Keratinocyte (primary cell): ENCODE measurements at regions not wholly inside any gene's neighbourhood (a gene's known extent, or its start where the extent isn't known, plus 50 kb on each side); places are given as distances from the start of the nearest gene placed in this dataset.

Source experiments
- DNase-seq: peaks from one replicate; pipeline ENCODE4 v3.0.0-alpha.2; 2011; ENCODE audit warnings: low read depth, missing footprints, low spot score
- FAIRE-seq: peaks from 2 replicates; lab custom pipeline; 2011; peaks lifted over from hg19 to GRCh38; lab: Jason Lieb, UNC
- H2AFZ ChIP-seq: 2 replicates; pipeline ENCODE4 v1.6.0; 2012; ENCODE audit warnings: low read length, control low read depth, inconsistent platforms; ENCODE audit not compliant: control insufficient read depth
- H3K27ac ChIP-seq: 2 replicates; pipeline ENCODE4 v1.5.1; 2011; ENCODE audit warnings: low read length; ENCODE audit not compliant: control insufficient read depth, insufficient read depth
- H3K27me3 ChIP-seq: 3 replicates; pipeline ENCODE4 v1.6.0; 2011; ENCODE audit warnings: low read length; ENCODE audit not compliant: control insufficient read depth, insufficient read depth; ENCODE audit errors: extremely low read depth
- H3K36me3 ChIP-seq, 2 experiments: 2 replicates in 1 of 2; 3 replicates in 1 of 2; pipeline ENCODE4 v1.5.1; 2011; ENCODE audit warnings: low read length in 2 of 2, mild to moderate bottlenecking in 1 of 2; ENCODE audit not compliant: control insufficient read depth in 2 of 2, insufficient read depth in 2 of 2; ENCODE audit errors: extremely low read depth in 1 of 2
- H3K4me1 ChIP-seq: 3 replicates; pipeline ENCODE4 v1.5.1; 2011; ENCODE audit warnings: low read length; ENCODE audit not compliant: control insufficient read depth, insufficient read depth; ENCODE audit errors: extremely low read depth
- H3K4me2 ChIP-seq: 3 replicates; pipeline ENCODE4 v1.6.0; 2011; ENCODE audit warnings: low read depth, low read length; ENCODE audit not compliant: control insufficient read depth, insufficient read depth; ENCODE audit errors: extremely low read depth
- H3K4me3 ChIP-seq, 3 experiments: fragments of 200-600 bp in 1 of 3; sonication (generic) in 1 of 3; 2 replicates in 2 of 3; 3 replicates in 1 of 3; pipeline ENCODE4 v1.5.1; 2011 to 2016; ENCODE audit warnings: low read length in 3 of 3, mild to moderate bottlenecking in 3 of 3, control low read depth in 2 of 3, inconsistent platforms in 1 of 3, low read depth in 1 of 3, mixed read lengths in 1 of 3, mixed run types in 1 of 3, moderate library complexity in 1 of 3; ENCODE audit not compliant: control insufficient read depth in 2 of 3, insufficient read depth in 2 of 3; ENCODE audit errors: extremely low read depth in 1 of 3
- H3K79me2 ChIP-seq: 2 replicates; pipeline ENCODE4 v1.6.0; 2012; ENCODE audit warnings: low read length; ENCODE audit not compliant: control insufficient read depth, insufficient read depth
- H3K9ac ChIP-seq: 3 replicates; pipeline ENCODE4 v1.6.0; 2011; ENCODE audit warnings: low read length; ENCODE audit not compliant: control insufficient read depth, insufficient read depth; ENCODE audit errors: extremely low read depth
- H3K9me1 ChIP-seq: 3 replicates; pipeline ENCODE4 v1.6.0; 2011; ENCODE audit warnings: low read length; ENCODE audit not compliant: control insufficient read depth, insufficient read depth; ENCODE audit errors: extremely low read depth
- H3K9me3 ChIP-seq: 2 replicates; pipeline ENCODE4 v1.5.1; 2012; ENCODE audit warnings: low read depth, low read length; ENCODE audit not compliant: control insufficient read depth
- H4K20me1 ChIP-seq: 3 replicates; pipeline ENCODE4 v1.6.0; 2011; ENCODE audit warnings: low read length; ENCODE audit not compliant: control insufficient read depth, insufficient read depth; ENCODE audit errors: extremely low read depth
- EZH2 ChIP-seq: IDR thresholded peaks from one replicate; pipeline ENCODE4 v1.6.1; 2012; ENCODE audit warnings: inconsistent platforms, mild to moderate bottlenecking, low read length, moderate library complexity
- dilution Hi-C: fragments of 300-500 bp; cut with MboI; formaldehyde crosslinking; loops from one replicate; pipeline ENCODE4 v1.7.0; 2020; ENCODE audit warnings: low sequenced_read_pairs; ENCODE audit not compliant: extremely low pct_ligation_motif_present
- TF ChIP-seq, protein P1 (sequence below), 3 experiments: IDR thresholded peaks in 1 of 3; conservative IDR thresholded peaks in 1 of 3; optimal IDR thresholded peaks in 1 of 3; 2 replicates in 2 of 3; 3 replicates in 1 of 3; pipeline versions ENCODE3 to v1.5.1; 2011; ENCODE audit warnings: low read length in 3 of 3, mild to moderate bottlenecking in 3 of 3, moderate library complexity in 2 of 3, control low read depth in 1 of 3, inconsistent platforms in 1 of 3; ENCODE audit not compliant: insufficient read depth in 2 of 3; ENCODE audit errors: extremely low read depth in 1 of 3

DNA sequence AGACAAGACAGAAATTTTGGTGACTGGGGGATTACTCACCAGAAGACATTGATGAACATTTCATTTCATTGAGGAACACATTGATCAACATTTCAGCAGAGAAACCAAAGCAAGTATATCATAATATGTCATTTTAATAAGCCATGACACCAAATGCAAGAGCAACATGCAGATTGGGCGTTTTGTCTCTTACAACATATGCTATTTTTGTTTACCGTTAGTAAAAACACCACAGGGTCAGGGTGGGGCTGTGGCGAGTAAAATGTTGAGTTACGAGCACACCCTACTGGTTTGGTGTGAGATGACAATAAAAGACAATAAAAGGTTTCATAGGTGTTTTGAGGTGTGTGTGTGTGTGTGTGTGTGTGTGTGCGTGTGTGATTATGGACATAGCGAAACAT is 294.5 kb downstream of the PDGFC start:
- H3K9me1 ChIP-seq: no peaks in the 10 kb centered on the region
- H3K36me3 ChIP-seq: no peaks in the 10 kb centered on the region
- no peaks in the 10 kb centered on the region for H3K79me2 ChIP-seq
- dilution Hi-C loops: no loop called here
- H3K27ac ChIP-seq: no peak overlapping the region
- no peaks in the 10 kb centered on the region for H3K9me3 ChIP-seq
- no peak for TF ChIP-seq EZH2
- TF ChIP-seq, protein P1, sequence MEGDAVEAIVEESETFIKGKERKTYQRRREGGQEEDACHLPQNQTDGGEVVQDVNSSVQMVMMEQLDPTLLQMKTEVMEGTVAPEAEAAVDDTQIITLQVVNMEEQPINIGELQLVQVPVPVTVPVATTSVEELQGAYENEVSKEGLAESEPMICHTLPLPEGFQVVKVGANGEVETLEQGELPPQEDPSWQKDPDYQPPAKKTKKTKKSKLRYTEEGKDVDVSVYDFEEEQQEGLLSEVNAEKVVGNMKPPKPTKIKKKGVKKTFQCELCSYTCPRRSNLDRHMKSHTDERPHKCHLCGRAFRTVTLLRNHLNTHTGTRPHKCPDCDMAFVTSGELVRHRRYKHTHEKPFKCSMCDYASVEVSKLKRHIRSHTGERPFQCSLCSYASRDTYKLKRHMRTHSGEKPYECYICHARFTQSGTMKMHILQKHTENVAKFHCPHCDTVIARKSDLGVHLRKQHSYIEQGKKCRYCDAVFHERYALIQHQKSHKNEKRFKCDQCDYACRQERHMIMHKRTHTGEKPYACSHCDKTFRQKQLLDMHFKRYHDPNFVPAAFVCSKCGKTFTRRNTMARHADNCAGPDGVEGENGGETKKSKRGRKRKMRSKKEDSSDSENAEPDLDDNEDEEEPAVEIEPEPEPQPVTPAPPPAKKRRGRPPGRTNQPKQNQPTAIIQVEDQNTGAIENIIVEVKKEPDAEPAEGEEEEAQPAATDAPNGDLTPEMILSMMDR (optimal IDR thresholded peaks at IDR 0.05 in 1 of 3, IDR thresholded peaks at IDR 0.05 in 1 of 3, conservative IDR thresholded peaks at IDR 0.05 in 1 of 3; ENCODE audit: extremely low read depth in 1 of 3, insufficient read depth in 2 of 3, low read length in 3 of 3): no peak
- H2AFZ ChIP-seq: no peak overlapping the region
- H4K20me1 ChIP-seq: no peaks in the 10 kb centered on the region
- no peaks in the 10 kb centered on the region for H3K27me3 ChIP-seq
- FAIRE-seq: no peak
- no peak for DNase-seq
- H3K4me3 ChIP-seq: no peak overlapping the region
- no peak overlapping the region for H3K9ac ChIP-seq
- H3K4me1 ChIP-seq: no peaks in the 10 kb centered on the region
- no peak overlapping the region for H3K4me2 ChIP-seq

DNA sequence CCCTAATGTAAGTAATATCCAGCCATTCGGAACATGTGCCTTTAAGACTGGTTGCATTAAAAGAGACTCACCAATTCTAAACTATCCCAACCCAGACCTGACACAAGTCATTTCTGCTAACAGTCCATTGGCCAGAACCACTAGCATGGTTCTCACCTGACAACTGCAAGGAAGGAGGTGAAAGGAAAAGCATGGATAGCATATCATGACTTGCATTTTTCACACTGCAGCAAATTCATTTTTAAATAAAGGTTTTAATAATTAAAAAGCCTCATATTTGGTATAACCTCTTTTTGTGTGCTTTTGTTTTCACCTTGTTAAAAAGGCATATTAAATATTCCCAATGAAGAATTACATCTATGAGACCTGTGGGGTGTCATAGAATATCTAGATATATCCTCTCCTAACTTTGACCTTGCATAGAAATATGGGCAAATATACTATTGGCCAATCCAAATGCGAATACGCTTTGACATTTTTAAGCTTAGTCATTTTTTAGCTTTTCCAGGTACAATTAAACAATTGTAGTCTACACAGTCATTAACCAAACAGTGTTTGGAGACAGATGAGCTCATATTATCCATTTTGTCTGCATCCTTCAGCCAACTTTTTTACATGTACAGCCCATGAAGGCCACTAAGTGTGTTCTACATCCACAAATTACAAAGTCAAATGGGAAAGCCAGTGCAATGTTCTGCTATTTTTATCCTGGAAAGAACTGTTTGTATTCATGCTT is 295.3 kb downstream of the PDGFC start:
- FAIRE-seq (no peak), DNase-seq (no peak)
- H3K9ac ChIP-seq: no peak overlapping the region
- H3K4me2 ChIP-seq: no peak overlapping the region
- no peaks in the 10 kb centered on the region for H3K4me1 ChIP-seq
- dilution Hi-C loops: no loop called here
- no peaks in the 10 kb centered on the region for H3K27me3 ChIP-seq
- H2AFZ ChIP-seq: no peak overlapping the region
- no peak for TF ChIP-seq EZH2
- H3K36me3 ChIP-seq: no peaks in the 10 kb centered on the region
- H3K9me3 ChIP-seq: no peaks in the 10 kb centered on the region
- H3K27ac ChIP-seq: no peak overlapping the region
- H3K79me2 ChIP-seq: no peaks in the 10 kb centered on the region
- no peaks in the 10 kb centered on the region for H3K9me1 ChIP-seq
- H4K20me1 ChIP-seq: no peaks in the 10 kb centered on the region
- no peak overlapping the region for H3K4me3 ChIP-seq

DNA sequence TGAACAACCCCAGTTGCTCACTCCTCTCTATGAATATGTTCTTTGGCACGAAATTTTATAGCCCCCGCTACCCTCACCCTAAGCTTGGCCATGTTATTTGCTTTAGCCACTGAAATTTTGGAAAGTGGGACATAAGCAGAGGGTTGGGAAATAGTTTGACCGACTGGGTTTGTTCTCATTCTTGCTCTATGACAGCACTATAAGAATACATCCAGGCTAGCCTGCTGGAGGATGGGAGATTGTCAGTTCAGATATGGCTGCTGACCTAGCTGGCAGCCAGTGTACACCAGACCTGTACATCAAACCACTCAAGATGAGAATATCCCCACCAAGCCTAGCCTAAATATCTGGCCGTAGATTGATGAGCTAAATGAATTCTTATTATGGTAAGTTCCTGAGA is 298.1 kb downstream of the PDGFC start:
- Histone ChIP-seq H3K27ac (no peak overlapping the region), H3K4me3 (no peak overlapping the region)

More for the DNA sequence above, 298.1 kb downstream of the PDGFC start:
- Histone ChIP-seq H4K20me1 (no peaks in the 10 kb centered on the region), H3K36me3 (no peaks in the 10 kb centered on the region), H3K9me3 (no peaks in the 10 kb centered on the region), H3K27me3 (no peaks in the 10 kb centered on the region), H3K9me1 (no peaks in the 10 kb centered on the region), H3K79me2 (no peaks in the 10 kb centered on the region), H2AFZ (no peak overlapping the region), H3K4me2 (peak overlapping the region; percentile 33), H3K9ac (no peak overlapping the region), H3K4me1 (no peaks in the 10 kb centered on the region)
- DNase-seq (no peak), FAIRE-seq (peak; percentile 56)
- dilution Hi-C loops: no loop called here
- no peak for TF ChIP-seq EZH2
- TF ChIP-seq, protein P1 (optimal IDR thresholded peaks at IDR 0.05 in 1 of 3, IDR thresholded peaks at IDR 0.05 in 1 of 3, conservative IDR thresholded peaks at IDR 0.05 in 1 of 3; ENCODE audit: extremely low read depth in 1 of 3, insufficient read depth in 2 of 3, low read length in 3 of 3): no peak
